Liver (tissue), 3 donors: ENCODE measurements at regions not wholly inside any gene's neighbourhood (a gene's known extent, or its start where the extent isn't known, plus 50 kb on each side); places are given as distances from the start of the nearest gene placed in this dataset.

Source experiments
- SP1 ChIP-seq: IDR thresholded peaks from 2 replicates; pipeline ENCODE4 v1.6.1; 2018; ENCODE audit warnings: antibody characterized with exemption, mild to moderate bottlenecking
- TF ChIP-seq, protein P1 (sequence below): IDR thresholded peaks from 2 replicates; pipeline ENCODE4 v1.6.1; 2016; ENCODE audit warnings: antibody characterized with exemption
- TF ChIP-seq, protein P2 (sequence below): IDR thresholded peaks from 2 replicates; pipeline ENCODE4 v1.6.1; 2016; ENCODE audit warnings: antibody characterized with exemption
- TF ChIP-seq, protein P3 (sequence below): fragments of 150-350 bp; IDR thresholded peaks from 2 replicates; pipeline ENCODE4 v1.5.1; 2017; ENCODE audit warnings: improper control_type of control experiment, low read depth, low read length; ENCODE audit not compliant: missing input control
- donor health status: healthy.
- donor health status: healthy.

DNA sequence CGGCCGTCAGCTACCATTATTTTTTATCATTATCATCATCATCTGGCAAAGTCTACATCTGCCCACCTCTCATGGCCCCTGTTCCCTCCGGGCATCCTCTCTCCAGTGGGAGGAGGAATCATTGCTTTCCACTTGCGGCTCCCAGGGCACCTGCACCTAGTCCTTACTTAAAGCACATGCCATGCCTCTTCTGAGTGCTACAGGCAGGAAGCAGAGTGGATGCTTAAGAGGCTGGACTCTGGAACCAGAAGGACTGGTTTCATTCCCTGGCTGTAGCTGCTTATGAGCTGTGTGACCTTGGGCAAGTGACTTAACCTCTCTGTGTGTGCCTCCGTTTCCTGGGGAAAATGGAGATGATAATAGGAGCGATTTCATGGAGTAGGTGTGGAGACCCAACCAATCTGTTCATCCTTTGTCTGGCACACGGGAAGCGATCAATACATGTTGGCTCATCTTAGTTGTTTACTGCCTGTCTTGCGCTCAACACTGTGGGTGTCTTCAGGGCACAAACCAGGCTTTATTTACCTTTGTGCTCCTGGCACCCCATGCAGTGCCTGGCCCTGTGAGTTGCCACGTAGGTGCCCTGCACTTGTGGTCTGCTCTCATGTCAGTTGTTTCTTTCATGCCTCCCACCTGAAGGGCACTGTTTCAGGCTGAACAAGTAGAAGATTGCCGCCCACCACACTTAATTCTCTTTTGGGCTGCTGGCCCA lies 317.0 kb upstream of the SULF2 start:
- TF ChIP-seq, protein P1, sequence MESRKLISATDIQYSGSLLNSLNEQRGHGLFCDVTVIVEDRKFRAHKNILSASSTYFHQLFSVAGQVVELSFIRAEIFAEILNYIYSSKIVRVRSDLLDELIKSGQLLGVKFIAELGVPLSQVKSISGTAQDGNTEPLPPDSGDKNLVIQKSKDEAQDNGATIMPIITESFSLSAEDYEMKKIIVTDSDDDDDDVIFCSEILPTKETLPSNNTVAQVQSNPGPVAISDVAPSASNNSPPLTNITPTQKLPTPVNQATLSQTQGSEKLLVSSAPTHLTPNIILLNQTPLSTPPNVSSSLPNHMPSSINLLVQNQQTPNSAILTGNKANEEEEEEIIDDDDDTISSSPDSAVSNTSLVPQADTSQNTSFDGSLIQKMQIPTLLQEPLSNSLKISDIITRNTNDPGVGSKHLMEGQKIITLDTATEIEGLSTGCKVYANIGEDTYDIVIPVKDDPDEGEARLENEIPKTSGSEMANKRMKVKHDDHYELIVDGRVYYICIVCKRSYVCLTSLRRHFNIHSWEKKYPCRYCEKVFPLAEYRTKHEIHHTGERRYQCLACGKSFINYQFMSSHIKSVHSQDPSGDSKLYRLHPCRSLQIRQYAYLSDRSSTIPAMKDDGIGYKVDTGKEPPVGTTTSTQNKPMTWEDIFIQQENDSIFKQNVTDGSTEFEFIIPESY, result no peak
- TF ChIP-seq, protein P2, sequence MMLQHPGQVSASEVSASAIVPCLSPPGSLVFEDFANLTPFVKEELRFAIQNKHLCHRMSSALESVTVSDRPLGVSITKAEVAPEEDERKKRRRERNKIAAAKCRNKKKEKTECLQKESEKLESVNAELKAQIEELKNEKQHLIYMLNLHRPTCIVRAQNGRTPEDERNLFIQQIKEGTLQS, result no peak
- no peak for TF ChIP-seq SP1
- TF ChIP-seq, protein P3, sequence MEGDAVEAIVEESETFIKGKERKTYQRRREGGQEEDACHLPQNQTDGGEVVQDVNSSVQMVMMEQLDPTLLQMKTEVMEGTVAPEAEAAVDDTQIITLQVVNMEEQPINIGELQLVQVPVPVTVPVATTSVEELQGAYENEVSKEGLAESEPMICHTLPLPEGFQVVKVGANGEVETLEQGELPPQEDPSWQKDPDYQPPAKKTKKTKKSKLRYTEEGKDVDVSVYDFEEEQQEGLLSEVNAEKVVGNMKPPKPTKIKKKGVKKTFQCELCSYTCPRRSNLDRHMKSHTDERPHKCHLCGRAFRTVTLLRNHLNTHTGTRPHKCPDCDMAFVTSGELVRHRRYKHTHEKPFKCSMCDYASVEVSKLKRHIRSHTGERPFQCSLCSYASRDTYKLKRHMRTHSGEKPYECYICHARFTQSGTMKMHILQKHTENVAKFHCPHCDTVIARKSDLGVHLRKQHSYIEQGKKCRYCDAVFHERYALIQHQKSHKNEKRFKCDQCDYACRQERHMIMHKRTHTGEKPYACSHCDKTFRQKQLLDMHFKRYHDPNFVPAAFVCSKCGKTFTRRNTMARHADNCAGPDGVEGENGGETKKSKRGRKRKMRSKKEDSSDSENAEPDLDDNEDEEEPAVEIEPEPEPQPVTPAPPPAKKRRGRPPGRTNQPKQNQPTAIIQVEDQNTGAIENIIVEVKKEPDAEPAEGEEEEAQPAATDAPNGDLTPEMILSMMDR, result no peak
